Stimulated activated CD4-positive, alpha-beta T cell treated with anti-CD3 and anti-CD28 coated beads, Interleukin-1b, Interleukin-23, amount 100 ng/mL, for 48 hours (primary cell): ENCODE measurements at regions not wholly inside any gene's neighbourhood (a gene's known extent, or its start where the extent isn't known, plus 50 kb on each side); places are given as distances from the start of the nearest gene placed in this dataset.
"Not testable (repeated sequence)": the region's sequence is repeated elsewhere in the genome, so short reads cannot be mapped to it uniquely, and the experiment has no call there.

ENCODE experiments used
- DNase-seq: peaks from one replicate; pipeline ENCODE4 v3.0.0-alpha.2; 2020

DNA sequence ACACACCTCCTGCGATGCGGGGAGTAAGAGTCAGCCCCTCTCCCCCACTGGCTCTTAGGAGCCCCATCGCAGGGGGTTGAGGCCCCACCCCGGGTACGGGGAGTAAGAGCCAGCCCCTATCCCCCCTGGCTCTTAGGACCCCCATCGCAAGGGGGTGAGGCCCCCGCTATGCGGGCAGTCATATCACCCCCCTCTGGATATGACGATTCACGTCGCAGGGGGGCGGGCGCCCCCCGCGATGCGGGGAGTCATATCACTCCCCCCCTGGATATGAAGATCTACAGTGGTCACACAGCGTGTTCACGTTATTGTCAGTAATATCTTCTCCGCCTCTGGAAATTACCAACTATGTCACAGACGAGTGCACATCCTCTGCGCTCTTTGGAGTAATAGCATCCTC, 61.1 kb downstream of the DEFB131A start:
- not testable (repeated sequence) for DNase-seq

DNA sequence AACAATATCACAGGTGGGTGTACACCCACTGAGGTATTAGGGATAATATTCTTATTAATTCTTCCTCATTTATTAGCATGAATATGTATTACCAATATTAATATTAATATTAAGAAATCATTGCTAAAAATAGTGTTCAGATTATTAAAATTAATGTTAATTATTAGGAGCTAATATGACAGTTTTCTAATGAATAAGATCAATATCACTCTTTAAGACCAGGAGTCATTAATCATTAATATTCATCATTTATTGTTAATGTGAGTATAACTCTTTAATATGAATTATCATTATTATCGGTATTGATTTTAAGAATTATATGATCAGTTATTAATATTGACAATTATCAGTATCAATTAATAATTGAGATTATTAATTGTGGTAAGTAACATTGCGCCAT, 62.5 kb downstream of the DEFB131A start:
- DNase-seq = not testable (repeated sequence)

DNA sequence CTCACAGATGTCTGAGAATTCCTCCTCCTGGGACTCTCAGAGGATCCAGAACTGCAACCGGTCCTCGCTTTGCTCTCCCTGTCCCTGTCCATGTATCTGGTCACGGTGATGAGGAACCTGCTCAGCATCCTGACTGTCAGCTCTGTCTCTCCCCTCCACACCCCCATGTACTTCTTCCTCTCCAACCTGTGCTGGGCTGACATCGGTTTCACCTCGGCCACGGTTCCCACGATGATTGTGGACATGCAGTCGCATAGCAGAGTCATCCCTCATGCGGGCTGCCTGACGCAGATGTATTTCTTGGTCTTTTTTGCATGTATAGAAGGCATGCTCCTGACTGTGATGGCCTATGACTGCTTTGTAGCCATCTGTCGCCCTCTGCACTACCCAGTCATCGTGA, 68.7 kb downstream of the DEFB131A start:
- not testable (repeated sequence) for DNase-seq

DNA sequence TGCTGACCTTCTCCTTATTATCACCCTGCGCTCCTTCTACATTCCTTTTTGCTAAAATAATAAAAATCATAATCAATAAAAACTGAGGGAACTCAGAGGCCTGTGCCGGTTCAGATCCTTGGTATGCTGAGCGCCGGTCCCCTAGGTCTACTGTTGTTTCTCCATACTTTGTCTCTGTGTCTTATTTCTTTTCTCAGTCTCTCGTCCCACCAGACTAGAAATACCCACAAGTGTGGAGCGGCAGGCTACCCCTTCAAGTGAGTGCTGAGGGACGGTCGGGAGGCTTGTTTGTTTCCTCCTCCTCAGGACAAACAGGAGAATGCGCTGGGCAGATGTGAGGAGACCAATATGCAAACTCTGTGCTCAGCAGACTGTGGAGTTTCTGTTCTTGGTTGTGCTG, 75.4 kb downstream of the DEFB131A start:
- not testable (repeated sequence) for DNase-seq

DNA sequence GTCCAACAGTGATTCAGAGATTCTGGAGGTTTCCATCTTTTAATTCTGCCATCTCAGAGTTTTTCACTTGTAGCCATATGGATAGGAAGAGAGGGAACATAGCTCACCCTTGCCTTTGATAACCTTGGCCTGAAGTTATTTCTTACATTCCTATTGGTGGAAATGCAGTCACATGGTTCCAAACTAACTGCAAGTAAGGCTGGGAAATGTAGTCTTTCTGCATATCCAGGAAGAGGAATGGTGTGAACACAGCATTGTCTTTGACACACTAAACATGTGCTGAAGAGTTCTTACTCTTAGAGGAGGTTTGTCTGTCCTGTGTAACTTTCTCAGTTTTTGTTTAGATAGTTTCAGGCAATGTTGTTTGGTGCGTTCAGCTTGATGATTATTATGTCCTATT, 78.7 kb downstream of the DEFB131A start:
- not testable (repeated sequence) for DNase-seq

DNA sequence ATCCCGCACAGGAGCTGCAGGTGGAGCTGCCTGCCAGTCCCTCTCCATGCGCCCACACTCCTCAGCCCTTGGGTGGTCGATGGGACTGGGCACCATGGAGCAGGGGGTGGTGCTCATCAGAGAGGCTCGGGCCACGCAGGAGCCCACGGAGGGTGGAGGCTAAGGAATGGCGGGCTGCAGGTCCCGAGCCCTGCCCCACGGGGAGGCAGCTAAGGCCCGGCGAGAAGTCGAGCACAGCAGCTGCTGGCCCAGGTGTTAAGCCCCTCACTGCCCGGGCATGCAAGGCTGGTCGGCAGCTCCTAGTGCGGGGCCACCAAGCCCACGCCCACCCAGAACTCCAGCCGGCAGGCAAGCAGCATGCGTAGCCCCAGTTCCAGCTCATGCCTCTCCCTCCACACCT, 80.2 kb downstream of the DEFB131A start:
- not testable (repeated sequence) for DNase-seq

DNA sequence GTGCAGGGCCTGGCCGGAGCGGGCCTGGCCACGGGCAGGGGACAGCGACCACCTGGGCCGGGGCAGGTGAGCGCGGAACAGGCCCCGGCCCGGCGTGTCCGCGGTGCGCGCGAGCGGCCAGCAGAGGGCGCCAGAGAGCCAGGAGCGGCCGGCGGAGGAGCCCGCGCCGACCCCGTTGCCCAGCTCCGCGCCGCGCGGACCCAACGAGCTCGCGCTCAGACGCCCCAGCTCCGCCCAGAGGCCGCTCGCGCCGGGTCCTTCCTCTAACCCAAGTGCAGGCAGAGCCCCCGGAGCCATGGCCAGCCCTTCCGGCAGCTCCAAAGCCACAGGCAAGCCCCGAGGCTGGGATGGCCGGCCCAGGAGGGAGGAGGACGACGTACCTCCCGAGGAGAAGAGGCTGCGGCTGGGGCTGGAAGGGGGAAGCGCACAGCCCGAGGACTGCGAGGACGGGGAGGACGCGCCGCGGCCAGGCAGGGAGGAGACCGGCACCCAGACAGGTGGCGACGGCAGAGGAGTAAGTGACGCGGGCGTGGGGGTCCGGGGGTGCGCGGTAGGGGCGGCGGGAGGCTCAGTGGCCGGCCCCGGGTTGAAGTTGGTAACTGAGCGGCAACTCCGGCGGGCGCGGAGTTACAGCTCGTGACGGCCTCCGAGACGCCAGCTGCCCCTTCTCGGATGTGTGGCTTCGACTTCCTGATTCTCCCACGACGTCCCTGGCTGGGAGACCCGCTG, 88.1 kb downstream of the DEFB131A start:
- peak; percentile 59 for DNase-seq

DNA sequence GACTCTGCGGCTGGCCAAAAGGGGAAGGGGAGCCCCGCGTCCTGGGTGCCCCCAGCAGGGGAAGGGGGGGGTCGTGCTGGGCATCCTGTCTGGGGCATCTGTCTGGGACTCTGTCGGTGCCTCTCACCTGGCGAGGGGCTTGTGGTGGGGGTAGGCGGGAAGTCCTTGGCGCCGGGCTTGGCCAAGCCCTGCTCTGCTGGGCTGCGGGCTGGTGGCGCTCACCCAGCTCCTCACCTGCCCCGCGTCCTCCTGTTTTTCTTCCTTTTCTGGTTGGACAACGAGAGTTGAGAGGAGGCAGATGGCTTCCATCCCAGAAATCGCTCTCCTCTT, 88.6 kb downstream of the DEFB131A start:
- not testable (repeated sequence) for DNase-seq

DNA sequence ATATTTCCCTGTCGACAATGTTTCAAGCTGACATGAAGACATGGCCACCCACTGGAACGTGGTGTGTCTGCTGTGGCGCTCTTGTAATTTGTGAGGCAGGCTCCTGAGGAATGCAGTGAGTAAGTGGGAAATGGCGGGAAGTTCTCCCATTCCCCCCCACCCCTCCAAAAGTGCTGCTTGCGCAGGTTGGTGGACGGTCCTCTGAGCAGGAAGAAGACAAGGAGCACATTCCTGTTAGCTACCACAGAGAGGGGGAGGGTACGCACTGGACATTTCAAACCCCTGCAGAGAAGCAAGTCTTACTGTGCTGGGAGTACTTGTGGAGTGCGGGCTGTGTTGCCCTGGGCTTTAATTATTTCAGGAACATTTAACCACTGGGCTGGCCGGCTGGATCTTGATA, 92.9 kb downstream of the DEFB131A start:
- not testable (repeated sequence) for DNase-seq

DNA sequence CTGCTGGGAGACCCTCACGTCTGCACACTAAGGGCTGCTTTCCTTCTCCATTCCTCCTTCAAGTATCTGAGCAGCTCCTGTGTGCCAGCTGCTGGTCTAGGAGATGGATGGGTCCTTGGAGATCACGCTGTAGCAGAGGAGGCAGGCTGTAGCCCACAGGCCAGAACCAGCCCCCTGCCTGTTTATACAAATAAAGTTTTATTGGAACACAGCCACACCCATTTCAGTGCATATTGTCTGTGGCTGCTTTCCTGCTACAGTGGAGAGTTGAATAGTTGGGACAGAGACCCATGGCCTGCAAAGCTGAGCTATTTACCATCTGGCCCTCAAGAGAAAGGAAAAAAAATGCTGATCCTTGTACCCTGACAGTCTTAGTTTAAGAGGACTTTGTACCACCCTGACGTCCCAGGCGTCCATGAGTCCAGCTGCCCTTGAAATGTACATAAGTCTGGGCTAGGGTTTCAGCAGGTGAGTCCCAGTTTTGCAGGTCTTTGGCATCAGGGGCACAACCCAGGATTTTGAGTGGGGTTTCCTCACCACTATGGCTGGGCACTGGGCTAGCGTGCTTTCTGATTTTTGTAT, 95.8 kb downstream of the DEFB131A start:
- not testable (repeated sequence) for DNase-seq

DNA sequence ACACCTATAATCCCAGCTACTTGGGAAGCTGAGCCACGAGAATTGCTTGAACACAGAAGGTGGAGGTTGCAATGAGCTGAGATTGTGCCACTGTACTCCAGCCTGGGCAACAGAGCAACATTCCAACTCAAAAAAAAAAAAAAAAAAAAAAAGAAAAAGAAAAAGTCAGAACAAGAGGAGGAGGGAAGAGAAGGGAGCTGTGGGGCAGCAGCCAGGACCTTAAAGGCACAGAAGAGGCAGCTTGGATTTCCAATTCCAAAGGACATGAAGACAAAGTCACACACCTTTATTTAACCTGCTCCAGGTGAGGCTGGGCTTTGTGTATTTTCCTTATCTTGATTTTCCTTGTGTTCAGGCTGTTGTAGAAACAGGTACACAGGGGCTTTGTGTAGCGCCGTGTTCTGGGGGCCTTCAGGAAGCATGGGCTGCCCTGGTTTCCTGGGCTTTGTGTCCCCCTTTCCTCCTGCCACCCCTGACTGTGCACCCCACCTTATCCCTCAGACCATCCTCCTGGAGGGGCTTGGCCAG, 97.2 kb downstream of the DEFB131A start:
- DNase-seq = not testable (repeated sequence)

DNA sequence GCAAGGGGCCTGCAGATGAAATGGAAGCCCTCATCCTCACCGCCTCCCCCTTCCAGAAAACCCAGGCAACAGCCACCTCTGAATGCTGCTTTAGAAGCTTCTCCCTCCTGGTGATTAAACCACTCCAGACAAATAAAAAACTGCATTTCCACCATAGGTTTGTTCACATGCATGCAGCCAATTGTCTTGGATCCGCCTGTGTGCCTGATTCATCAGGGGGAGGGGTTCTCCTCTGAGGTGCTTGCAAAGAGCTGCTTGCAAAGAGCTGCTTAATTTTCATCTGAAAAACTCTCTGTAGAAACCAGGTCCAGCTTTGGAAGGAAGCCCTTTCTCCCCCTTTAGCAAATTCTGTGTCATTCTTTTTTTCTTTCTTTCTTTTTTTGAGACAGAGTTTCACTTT, 100.6 kb downstream of the DEFB131A start:
- not testable (repeated sequence) for DNase-seq

DNA sequence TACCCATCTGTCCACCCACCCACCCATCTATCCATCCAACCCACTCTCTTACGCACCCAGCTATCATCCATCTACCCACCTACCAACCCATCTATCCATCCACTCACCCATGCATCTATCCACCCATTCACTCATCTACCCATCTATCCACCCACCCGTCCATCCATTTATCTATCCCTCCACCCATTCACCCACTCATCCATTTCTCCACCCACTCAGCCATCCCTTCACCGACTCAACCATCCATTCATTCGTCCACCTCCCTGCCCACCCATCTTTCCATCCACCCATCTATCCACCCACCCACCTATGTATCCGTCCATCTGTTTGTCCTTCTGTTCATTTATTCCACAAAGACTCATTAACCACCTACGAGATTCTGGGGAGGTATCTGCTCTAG, 103.3 kb downstream of the DEFB131A start:
- not testable (repeated sequence) for DNase-seq

DNA sequence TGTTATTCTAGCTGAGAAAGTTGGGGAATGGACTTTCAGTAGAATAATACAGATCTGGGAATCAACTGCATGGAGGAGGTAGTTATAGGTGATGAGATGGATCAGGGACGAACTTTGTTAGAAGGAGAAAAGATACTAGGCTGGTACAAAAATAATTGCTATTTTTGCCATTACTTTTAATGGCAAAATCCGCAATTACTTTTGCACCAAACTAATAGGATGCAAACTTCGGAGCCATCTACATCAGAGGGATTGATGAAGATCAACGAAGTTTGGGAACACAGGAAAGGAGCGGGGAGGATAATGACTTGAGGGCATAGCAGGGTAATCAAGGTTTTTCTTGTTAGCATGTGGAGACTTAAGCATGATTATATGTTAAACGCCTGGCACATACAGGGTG, 111.9 kb downstream of the DEFB131A start:
- DNase-seq = not testable (repeated sequence)

DNA sequence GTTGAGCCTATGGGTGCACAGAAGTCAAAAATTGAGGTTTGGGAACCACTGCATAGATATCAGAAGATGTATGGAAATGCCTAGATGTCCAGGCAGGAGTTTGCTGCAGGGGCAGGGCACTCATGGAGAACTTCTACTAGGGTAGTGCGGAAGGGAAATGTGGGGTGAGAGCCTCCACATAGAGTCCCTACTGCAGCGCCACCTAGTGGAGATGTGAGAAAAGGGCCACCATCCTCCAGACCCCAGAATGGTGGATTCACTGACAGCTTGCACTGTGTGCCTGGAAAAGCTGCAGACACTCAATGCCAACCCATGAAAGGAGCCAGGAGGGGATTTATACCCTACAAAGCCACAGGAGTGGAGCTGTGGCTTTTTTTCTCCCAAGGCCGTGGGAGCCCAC, 133.7 kb downstream of the DEFB131A start:
- DNase-seq = not testable (repeated sequence)

DNA sequence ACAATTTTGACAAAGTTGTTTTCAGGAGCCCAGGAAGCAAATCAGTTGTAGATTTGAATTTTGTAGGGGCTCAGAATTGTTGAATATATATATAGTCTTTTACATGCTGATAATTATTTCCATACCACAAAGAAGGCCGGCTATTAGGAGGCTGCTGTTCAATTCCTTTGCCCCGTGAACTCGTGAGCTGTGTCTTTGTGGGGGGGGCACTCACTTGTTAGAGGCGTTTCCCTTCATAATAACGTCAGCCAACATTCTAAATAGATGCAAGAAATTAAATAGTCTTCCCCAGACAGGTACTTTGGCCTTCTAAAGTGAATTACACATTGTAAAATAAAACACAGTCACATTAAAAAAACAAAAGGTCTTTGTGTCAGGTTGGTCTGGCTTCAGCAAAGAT, 138.7 kb downstream of the DEFB131A start:
- DNase-seq = not testable (repeated sequence)

DNA sequence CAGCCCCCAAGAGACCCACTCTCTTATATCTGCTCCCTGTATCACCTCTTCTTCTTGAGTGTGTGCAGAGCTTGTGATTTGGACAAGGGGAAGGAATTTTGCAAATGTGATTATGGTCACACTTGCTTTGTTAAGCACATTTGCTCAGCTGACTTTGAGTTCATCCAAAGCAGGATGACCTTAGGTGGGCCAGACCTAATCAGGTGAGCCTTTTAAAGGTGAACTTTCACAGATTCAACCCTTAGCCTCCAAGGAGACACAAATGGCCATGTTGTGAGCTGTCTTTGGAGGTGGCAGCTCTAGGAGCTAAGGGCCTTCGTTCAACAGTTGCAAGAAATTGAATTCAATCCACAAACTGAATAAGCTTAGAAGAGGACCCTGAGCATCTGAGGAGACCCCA, 147.8 kb downstream of the DEFB131A start:
- DNase-seq = no peak

DNA sequence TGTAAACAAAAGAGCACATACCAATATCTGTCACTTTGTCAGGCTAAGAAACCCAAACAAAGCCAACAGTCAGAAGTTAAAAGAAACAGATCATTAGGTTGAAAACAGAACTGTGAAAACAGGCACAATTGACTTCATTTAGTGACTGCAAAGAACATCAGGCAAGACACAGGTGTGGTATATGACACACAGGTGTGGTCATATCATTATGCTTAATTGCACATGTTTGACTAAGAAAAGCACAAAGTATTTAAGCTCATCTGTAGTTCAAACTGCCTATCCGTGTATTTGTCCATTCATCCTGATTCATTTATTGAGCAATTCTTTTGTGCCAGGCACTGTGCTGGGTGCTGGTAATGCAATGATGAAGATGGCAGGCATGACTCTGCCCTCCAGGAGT, 150.7 kb downstream of the DEFB131A start:
- no peak for DNase-seq

DNA sequence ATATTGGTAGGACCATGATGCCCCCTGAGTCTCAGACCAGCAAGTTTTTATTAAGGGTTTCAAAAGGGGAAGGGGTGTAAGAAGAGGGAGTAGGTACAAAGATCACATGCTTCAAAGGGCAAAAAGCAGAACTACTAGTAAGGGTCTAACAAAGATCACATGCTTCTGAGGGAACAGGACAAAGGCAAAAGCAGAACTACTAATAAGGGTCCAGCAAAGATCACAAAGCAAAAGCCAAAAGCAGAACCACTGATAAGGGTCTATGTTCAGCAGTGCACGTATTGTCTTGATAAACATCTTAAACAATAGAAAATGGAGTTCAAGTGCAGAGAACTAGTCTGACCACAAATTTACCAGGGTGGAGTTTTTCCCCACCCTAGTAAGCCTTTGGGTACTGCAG, 151.3 kb downstream of the DEFB131A start:
- not testable (repeated sequence) for DNase-seq

DNA sequence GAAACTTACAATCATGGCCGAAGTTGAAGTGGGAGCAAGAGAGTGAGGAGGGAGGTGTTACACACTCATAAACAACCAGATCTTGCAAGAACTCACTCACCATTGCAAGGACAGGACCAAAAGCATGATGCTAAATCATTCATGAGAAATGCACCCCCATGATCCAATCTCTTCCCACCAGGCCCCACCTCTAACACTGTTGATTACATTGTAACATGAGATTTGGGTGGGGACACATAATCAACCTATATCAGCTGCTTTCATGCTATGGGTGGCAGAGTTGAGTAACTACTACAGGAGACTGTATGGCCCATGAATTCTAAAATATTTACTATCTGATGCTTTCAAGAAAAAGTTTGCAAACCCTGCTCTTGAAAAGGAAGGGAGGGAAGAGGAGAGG, 155.1 kb downstream of the DEFB131A start:
- no peak for DNase-seq

DNA sequence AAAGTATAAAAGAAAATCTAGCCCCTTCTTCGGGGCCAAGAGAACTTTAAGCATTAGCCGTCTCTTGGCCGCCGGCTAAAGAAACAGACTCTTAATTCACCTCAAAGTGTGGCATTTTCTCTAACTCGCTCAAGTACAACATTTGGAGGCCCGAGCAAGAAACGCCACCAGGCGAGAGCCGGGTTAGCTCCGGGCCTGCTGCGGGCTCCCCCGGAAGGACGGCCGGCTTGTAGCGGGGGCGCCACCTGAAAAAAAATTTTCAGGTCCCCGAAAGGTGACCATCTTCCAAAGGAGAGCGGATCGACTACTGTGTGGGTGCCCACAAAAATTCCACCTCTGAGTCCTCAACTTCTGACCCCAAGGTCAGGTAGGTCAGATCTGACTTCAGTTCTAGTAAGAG, 156.0 kb downstream of the DEFB131A start:
- DNase-seq = no peak

DNA sequence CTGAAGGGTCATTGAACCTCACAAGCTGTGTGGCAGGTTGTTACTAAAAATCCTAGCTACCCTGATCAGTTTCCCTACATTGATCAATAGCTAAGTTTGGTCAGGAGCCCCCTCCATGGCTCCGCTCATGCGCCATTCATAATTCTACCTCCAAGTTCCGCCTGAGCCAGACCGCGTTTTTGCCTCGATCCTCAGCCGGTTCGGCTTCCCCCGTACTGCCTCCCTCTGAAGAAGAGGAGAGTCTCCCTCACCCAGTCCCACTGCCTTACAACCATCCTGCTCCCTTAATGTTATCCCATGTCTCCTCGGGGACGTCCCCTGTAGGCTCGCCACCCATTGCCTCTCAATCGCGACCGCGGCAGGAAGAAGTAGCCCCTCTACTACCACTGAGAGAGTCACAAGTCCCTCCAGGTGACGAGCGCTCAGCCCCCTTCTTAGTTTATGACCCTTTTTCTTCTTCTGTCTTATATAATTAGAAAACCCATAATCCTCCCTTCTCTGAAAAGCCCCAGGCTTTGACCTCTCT, 158.2 kb downstream of the DEFB131A start:
- no peak for DNase-seq

DNA sequence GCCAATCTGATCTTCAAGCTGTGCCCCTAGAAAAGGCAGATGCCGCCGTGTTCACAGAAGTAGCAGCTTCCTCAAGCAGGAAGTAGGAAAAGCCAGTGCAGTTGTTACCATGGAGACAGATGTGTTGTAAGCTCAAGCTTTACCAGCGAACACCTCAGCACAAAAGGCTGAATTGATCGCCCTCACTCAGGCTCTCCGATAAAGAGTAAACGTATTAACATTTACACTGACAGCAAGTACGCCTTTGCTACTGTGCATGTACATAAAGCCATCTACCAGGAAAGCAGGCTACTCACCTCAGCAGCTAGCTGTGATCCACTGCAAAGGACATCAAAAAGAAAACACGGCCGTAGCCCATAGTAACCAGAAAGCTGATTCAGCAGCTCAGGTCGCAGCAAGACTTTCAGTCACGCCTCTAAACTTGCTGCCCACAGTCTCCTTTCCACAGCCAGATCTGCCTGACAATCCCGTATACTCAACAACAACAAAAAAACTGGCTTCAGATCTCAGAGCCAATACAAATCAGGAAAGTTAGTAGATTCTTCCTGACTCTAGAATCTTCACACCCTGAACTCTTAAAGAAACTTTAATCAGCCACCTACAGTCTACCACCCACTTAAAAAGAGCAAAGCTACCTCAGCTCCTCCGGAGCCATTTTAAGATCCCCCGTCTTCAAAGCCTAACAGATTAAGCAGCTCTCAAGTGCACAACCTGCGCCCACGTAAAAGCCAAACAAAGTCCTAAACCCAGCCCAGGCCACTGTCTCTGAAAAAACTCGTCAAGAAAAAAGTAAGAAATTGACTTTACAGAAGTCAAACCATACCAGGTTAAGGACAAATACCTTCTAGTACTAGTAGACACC, 160.0 kb downstream of the DEFB131A start:
- peak; percentile 54 for DNase-seq

DNA sequence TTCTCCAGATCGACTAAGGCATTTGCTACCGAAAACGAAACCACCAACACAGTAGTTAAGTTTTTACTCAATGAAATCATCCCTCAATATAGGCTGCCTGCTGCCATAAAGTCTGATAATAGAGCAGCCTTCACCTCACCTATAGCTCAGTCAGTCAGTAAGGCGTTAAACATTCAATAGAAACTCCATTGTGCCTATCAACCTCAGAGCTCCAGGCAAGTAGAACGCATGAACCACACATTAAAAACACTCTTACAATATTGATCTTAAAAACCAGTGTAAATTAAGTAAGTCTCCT, 160.6 kb downstream of the DEFB131A start:
- DNase-seq = not testable (repeated sequence)
